B cell (primary cell): ENCODE measurements at regions not wholly inside any gene's neighbourhood (a gene's known extent, or its start where the extent isn't known, plus 50 kb on each side); places are given as distances from the start of the nearest gene placed in this dataset.

ENCODE experiments used
- EZH2 ChIP-seq: IDR thresholded peaks from 2 replicates; pipeline ENCODE4 v1.6.1; 2012; ENCODE audit warnings: borderline replicate concordance, low read depth, mild to moderate bottlenecking, moderate library complexity, low read length; ENCODE audit not compliant: insufficient read depth, poor library complexity, severe bottlenecking
- TF ChIP-seq, protein P1 (sequence below): fragments of 200-600 bp; IDR thresholded peaks from one replicate; pipeline ENCODE4 v1.8.0; 2022; ENCODE audit warnings: antibody characterized with exemption, mild to moderate bottlenecking

DNA sequence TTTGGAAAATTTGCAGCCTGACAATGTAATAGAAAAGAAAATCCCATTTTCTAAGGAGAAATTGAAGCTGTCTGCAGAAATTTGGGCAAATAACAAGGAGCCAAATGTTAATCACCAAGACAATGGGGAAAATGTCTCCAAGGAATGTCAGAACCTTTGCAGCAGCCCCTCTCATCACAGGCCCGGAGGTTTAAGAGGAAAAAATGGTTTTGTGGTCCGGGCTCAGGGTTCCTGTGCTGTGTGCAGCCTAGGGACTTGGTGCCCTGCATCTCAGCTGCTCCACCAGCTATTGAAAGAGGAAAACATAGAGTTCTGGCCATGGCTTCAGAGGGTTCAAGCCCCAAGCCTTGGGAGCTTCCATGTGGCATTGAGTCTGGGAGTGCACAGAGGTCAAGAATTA lies 298.9 kb downstream of the ATXN7L3B start:
- TF ChIP-seq, protein P1, sequence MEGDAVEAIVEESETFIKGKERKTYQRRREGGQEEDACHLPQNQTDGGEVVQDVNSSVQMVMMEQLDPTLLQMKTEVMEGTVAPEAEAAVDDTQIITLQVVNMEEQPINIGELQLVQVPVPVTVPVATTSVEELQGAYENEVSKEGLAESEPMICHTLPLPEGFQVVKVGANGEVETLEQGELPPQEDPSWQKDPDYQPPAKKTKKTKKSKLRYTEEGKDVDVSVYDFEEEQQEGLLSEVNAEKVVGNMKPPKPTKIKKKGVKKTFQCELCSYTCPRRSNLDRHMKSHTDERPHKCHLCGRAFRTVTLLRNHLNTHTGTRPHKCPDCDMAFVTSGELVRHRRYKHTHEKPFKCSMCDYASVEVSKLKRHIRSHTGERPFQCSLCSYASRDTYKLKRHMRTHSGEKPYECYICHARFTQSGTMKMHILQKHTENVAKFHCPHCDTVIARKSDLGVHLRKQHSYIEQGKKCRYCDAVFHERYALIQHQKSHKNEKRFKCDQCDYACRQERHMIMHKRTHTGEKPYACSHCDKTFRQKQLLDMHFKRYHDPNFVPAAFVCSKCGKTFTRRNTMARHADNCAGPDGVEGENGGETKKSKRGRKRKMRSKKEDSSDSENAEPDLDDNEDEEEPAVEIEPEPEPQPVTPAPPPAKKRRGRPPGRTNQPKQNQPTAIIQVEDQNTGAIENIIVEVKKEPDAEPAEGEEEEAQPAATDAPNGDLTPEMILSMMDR, result no peak
- TF ChIP-seq EZH2, result no peak
